ENCODE measurements at regions not wholly inside any gene's neighbourhood (a gene's known extent, or its start where the extent isn't known, plus 50 kb on each side); places are given as distances from the start of the nearest gene placed in this dataset.

- Histone ChIP-seq H3K9me3 (peaks cover 0 to 19% (median 7%) of the 10 kb centered on the region in 8 donors), H3K4me1 (no peaks in the 10 kb centered on the region), H3K27ac (no peak overlapping the region), H3K27me3 (replicated peaks in 1 of 7) (no peaks in the 10 kb centered on the region), H3K4me3 (no peak overlapping the region), H3K36me3 (no peaks in the 10 kb centered on the region)
- TF ChIP-seq POLR2A (IDR thresholded peaks at IDR 0.05) (no peak), POLR2AphosphoS5 (IDR thresholded peaks at IDR 0.05) (no peak), CTCF (IDR thresholded peaks at IDR 0.05 in 8 of 11, conservative IDR thresholded peaks at IDR 0.05 in 3 of 11) (no peak)
- 74 to 79% (median 78%) methylated on average over 7 of the region's 7 CpGs for WGBS, 5 donors
- intact Hi-C loops (cut with DNase I; ENCODE audit: low total_unique reads): no loop called here
- DNase-seq: no peak
Observed at GRCh38 chr6:9924971-9925370, 489.9 kb downstream of the TFAP2A start.

GRCh38 chr6:9921366-9921765 lies 493.5 kb downstream of the TFAP2A start:
- intact Hi-C loops (cut with DNase I; ENCODE audit: low total_unique reads): no loop called here
- Histone ChIP-seq H3K4me3 (no peak overlapping the region), H3K27ac (no peak overlapping the region), H3K36me3 (no peaks in the 10 kb centered on the region), H3K9me3 (no peaks in the 10 kb centered on the region), H3K27me3 (replicated peaks in 1 of 7) (no peaks in the 10 kb centered on the region), H3K4me1 (no peaks in the 10 kb centered on the region)
- no peak for DNase-seq
- WGBS, 5 donors: 87 to 96% (median 93%) methylated on average over 3 of the region's 3 CpGs
- TF ChIP-seq POLR2AphosphoS5 (IDR thresholded peaks at IDR 0.05) (no peak), CTCF (IDR thresholded peaks at IDR 0.05 in 8 of 11, conservative IDR thresholded peaks at IDR 0.05 in 3 of 11) (no peak)

GRCh38 chr6:9914951-9915350 lies 499.9 kb downstream of the TFAP2A start:
- intact Hi-C loops (cut with DNase I; ENCODE audit: low total_unique reads): no loop called here
- H3K27ac ChIP-seq: no peak overlapping the region

GRCh38 chr6:9901376-9901775 lies 513.5 kb downstream of the TFAP2A start:
- Histone ChIP-seq H3K27me3 (replicated peaks in 1 of 7) (no peaks in the 10 kb centered on the region), H3K36me3 (no peaks in the 10 kb centered on the region), H3K9me3 (no peaks in the 10 kb centered on the region), H3K4me1 (no peaks in the 10 kb centered on the region), H3K4me3 (no peak overlapping the region), H3K27ac (no peak overlapping the region)
- intact Hi-C loops (cut with DNase I; ENCODE audit: low total_unique reads): no loop called here
- no peak for DNase-seq
- TF ChIP-seq CTCF (IDR thresholded peaks at IDR 0.05 in 8 of 11, conservative IDR thresholded peaks at IDR 0.05 in 3 of 11): no peak
- no peak for TF ChIP-seq POLR2A (IDR thresholded peaks at IDR 0.05)
- TF ChIP-seq POLR2AphosphoS5 (IDR thresholded peaks at IDR 0.05): no peak
- 72 to 91% (median 87%) methylated on average over 1 of the region's 1 CpG for WGBS, 5 donors

More at GRCh38 chr6:9914951-9915350, 499.9 kb downstream of the TFAP2A start:
- no peaks in the 10 kb centered on the region for H3K36me3 ChIP-seq
- 75 to 83% (median 81%) methylated on average over 5 of the region's 5 CpGs for WGBS, 5 donors
- no peaks in the 10 kb centered on the region for H3K27me3 ChIP-seq (replicated peaks in 1 of 7)
- DNase-seq: no peak
- no peak overlapping the region for H3K4me3 ChIP-seq
- no peaks in the 10 kb centered on the region for H3K4me1 ChIP-seq
- no peak for TF ChIP-seq CTCF (IDR thresholded peaks at IDR 0.05 in 8 of 11, conservative IDR thresholded peaks at IDR 0.05 in 3 of 11)
- no peak for TF ChIP-seq POLR2AphosphoS5 (IDR thresholded peaks at IDR 0.05)
- no peak for TF ChIP-seq POLR2A (IDR thresholded peaks at IDR 0.05)
- no peaks in the 10 kb centered on the region for H3K9me3 ChIP-seq

Data from spleen (tissue), 11 donors.